ENCODE measurements at regions not wholly inside any gene's neighbourhood (a gene's known extent, or its start where the extent isn't known, plus 50 kb on each side); places are given as distances from the start of the nearest gene placed in this dataset.

- no peaks in the 10 kb centered on the region for H3K4me1 ChIP-seq
- DNase-seq, result no peak
- peaks cover 0 to 4% (median 0%) of the 10 kb centered on the region in 3 donors for H3K9me3 ChIP-seq
- intact Hi-C loops (cut with DNase I), result no loop called here
- no peaks in the 10 kb centered on the region for H3K36me3 ChIP-seq (replicated peaks in 1 of 2; ENCODE audit: insufficient read depth in 1 of 2, low read depth in 2 of 2)
- no peak overlapping the region for H3K27ac ChIP-seq
- no peak overlapping the region for H3K4me3 ChIP-seq
- no peak for ATAC-seq
- H3K27me3 ChIP-seq, result no peaks in the 10 kb centered on the region
- TF ChIP-seq POLR2A (IDR thresholded peaks at IDR 0.05), result no peak
- TF ChIP-seq, protein P1, sequence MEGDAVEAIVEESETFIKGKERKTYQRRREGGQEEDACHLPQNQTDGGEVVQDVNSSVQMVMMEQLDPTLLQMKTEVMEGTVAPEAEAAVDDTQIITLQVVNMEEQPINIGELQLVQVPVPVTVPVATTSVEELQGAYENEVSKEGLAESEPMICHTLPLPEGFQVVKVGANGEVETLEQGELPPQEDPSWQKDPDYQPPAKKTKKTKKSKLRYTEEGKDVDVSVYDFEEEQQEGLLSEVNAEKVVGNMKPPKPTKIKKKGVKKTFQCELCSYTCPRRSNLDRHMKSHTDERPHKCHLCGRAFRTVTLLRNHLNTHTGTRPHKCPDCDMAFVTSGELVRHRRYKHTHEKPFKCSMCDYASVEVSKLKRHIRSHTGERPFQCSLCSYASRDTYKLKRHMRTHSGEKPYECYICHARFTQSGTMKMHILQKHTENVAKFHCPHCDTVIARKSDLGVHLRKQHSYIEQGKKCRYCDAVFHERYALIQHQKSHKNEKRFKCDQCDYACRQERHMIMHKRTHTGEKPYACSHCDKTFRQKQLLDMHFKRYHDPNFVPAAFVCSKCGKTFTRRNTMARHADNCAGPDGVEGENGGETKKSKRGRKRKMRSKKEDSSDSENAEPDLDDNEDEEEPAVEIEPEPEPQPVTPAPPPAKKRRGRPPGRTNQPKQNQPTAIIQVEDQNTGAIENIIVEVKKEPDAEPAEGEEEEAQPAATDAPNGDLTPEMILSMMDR (IDR thresholded peaks at IDR 0.05), result no peak
- 71 to 81% methylated on average over 3 of the region's 3 CpGs for WGBS, 2 donors
Measured at GRCh38 chr2:83674050-83674449, 785.0 kb downstream of the SUCLG1 start.

- no peak for ATAC-seq
- DNase-seq, result no peak
- Histone ChIP-seq H3K4me1 (no peaks in the 10 kb centered on the region), H3K9me3 (no peaks in the 10 kb centered on the region), H3K4me3 (no peak overlapping the region), H3K36me3 (replicated peaks in 1 of 2; ENCODE audit: insufficient read depth in 1 of 2, low read depth in 2 of 2) (no peaks in the 10 kb centered on the region), H3K27ac (no peak overlapping the region), H3K27me3 (no peaks in the 10 kb centered on the region)
- TF ChIP-seq, protein P1 (IDR thresholded peaks at IDR 0.05), result no peak
- no peak for TF ChIP-seq POLR2A (IDR thresholded peaks at IDR 0.05)
- intact Hi-C loops (cut with DNase I), result no loop called here
- WGBS, 2 donors, result 43 to 46% methylated on average over 2 of the region's 2 CpGs
Measured at GRCh38 chr2:83665894-83666293, 793.2 kb downstream of the SUCLG1 start.

- Histone ChIP-seq H3K9me3 (no peaks in the 10 kb centered on the region), H3K4me3 (no peak overlapping the region), H3K27me3 (no peaks in the 10 kb centered on the region), H3K36me3 (replicated peaks in 1 of 2; ENCODE audit: insufficient read depth in 1 of 2, low read depth in 2 of 2) (no peaks in the 10 kb centered on the region), H3K4me1 (no peaks in the 10 kb centered on the region), H3K27ac (no peak overlapping the region)
- no peak for DNase-seq
- 75 to 86% methylated on average over 1 of the region's 1 CpG for WGBS, 2 donors
- no peak for TF ChIP-seq POLR2A (IDR thresholded peaks at IDR 0.05)
- TF ChIP-seq, protein P1 (IDR thresholded peaks at IDR 0.05), result no peak
- no peak for ATAC-seq
- intact Hi-C loops (cut with DNase I), result no loop called here
Measured at GRCh38 chr2:83665154-83665553, 793.9 kb downstream of the SUCLG1 start.

- H3K36me3 ChIP-seq (replicated peaks in 1 of 2; ENCODE audit: insufficient read depth in 1 of 2, low read depth in 2 of 2), result no peaks in the 10 kb centered on the region
- no peak overlapping the region for H3K27ac ChIP-seq
- WGBS, 2 donors, result 74 to 86% methylated on average over 1 of the region's 1 CpG
- no peaks in the 10 kb centered on the region for H3K9me3 ChIP-seq
- H3K27me3 ChIP-seq, result no peaks in the 10 kb centered on the region
- DNase-seq (no peak), ATAC-seq (no peak)
- no peak overlapping the region for H3K4me3 ChIP-seq
- no peaks in the 10 kb centered on the region for H3K4me1 ChIP-seq
- intact Hi-C loops (cut with DNase I), result no loop called here
- no peak for TF ChIP-seq POLR2A (IDR thresholded peaks at IDR 0.05)
- TF ChIP-seq, protein P1 (IDR thresholded peaks at IDR 0.05), result no peak
Measured at GRCh38 chr2:83661711-83662110, 797.4 kb downstream of the SUCLG1 start.

GRCh38 chr2:83654091-83654611 lies 804.9 kb downstream of the SUCLG1 start:
- intact Hi-C loops (cut with DNase I), result no loop called here
- Histone ChIP-seq H3K36me3 (replicated peaks in 1 of 2; ENCODE audit: insufficient read depth in 1 of 2, low read depth in 2 of 2) (no peaks in the 10 kb centered on the region), H3K27ac (no peak overlapping the region), H3K27me3 (no peaks in the 10 kb centered on the region), H3K9me3 (no peaks in the 10 kb centered on the region), H3K4me3 (no peak overlapping the region), H3K4me1 (no peaks in the 10 kb centered on the region)
- WGBS, 2 donors, result 34 to 47% methylated on average over 1 of the region's 1 CpG
- no peak for ATAC-seq
- TF ChIP-seq, protein P1 (IDR thresholded peaks at IDR 0.05), result no peak
- TF ChIP-seq POLR2A (IDR thresholded peaks at IDR 0.05), result no peak
- no peak for DNase-seq

All from body of pancreas (tissue), 4 donors.